ENCODE measurements at regions not wholly inside any gene's neighbourhood (a gene's known extent, or its start where the extent isn't known, plus 50 kb on each side); places are given as distances from the start of the nearest gene placed in this dataset.

DNA sequence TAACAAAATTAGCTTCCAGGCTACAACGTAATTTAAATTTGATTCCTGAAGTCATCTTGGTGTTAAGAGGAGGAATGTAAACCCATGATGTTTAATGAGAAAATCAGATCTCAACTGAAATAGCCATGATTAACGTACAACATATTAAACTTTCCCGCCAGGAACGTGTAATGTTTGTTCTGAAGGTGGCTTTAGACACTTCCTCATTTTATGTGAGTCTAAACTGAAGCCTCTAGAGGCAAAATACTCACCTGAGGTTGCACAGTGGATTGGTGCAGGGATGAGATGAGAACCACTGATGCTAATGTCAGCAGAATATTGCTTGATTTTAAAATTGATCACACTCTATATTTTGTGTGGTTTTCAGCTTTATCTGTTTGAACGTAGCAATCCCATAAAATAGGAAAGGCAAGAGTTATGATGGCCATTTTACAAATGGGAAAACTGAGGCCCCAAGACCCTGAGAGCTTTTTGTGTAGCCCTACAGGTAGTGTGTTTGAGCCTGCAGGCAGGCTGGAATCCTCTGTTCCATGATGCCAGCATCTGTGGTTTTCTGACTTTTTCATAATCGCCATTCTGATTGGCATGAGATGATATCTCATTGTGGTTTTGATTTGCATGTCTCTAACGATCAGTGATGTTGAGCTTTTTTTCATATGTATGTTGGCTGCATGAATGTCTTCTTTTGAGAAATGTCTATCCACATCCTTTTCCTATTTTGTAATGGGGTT is 243.7 kb upstream of the BMPER start:
- no peak for DNase-seq

DNA sequence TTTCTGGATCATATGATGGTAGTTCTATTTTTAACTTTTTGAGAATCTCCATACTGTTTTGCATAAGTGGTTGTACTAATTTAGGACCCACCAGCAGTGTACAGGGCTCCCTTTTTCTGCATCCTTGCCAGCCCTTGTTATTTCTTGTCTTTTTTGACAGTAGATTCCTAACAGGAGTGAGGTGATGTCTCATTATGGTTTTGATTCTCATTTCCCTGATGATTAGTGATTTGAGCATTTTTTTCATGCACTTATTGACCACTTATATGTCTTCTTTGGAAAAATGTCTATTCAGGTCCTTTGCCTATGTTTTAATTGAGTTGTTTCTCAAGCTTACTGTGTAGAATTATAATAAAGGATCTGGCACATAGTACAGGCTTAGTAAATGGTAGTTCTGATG is 238.8 kb upstream of the BMPER start:
- DNase-seq = no peak

- no peak for DNase-seq
These were observed 238.1 kb upstream of the BMPER start for GRCh38 chr7:33667196-33667595.

- no peak for DNase-seq
These were observed 236.1 kb upstream of the BMPER start for GRCh38 chr7:33669251-33669670.

GRCh38 chr7:33671531-33672262 is 233.6 kb upstream of the BMPER start:
- DNase-seq = peak; percentile 54

- DNase-seq = no peak
These were observed 232.2 kb upstream of the BMPER start for GRCh38 chr7:33673029-33673700.

DNA sequence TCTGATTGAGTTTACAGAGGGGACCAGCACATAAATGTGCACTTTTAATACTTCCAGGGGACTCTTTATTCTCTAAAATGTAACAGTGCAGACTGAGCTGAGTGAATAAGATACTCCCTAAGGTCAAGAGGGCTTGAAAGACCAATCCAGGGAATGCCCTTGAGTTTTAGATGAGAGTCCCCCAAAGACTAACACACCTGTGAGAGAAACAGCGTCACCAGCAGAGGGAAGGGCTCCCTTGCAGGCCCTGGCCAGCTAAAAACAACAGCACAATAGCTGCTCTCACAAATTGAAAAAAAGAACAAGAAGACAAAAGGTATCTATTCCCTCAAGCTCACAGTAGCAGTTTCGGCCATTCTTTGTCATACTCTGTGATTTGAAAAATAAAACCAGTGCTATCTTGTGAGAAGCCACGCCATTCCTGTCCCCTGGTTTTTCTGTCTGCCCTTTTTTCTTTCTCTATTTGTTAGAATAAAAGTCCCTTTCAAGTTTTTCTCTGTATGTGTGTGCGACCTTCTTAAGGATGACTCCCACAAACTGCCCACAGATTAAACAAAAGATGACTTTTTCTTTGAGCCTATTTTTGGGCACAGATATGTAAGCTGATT is 230.4 kb upstream of the BMPER start:
- no peak for DNase-seq

GRCh38 chr7:33677556-33677955 is 227.8 kb upstream of the BMPER start:
- DNase-seq = no peak

DNA sequence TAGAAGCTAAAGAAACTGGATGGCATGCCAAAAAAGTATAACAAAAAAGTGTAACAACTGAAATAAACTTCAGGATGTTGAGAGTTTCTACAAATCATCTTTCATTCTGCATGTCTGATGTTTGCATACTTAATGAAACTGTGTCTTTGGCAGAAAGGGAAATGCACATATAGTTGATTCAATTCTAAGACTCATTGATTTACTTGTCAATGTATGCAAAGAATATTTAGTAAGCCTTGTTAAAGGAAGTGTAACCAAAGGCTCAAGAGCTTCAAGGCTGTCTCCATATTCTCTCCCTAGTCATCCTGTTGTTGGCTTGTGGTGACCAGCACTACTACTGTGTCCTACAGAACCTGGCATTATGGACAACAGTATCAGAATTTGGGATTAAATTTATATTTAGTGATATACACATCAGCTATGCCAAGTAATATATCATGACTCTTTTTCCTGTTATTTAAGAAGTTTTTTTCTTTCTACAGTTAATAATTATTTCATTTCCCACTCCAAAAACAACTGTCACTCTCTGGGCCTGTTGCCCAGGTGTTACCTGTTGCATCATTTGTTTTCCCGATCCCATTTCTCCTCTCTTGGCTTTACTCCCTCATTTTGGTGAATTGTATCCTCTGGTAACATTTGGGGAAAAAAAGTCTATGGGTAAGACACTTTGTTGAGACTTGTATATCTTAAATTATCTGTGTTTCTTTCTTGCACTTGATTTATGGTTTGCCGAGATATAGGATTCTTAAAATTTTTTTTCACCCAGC is 226.6 kb upstream of the BMPER start:
- DNase-seq = no peak

DNA sequence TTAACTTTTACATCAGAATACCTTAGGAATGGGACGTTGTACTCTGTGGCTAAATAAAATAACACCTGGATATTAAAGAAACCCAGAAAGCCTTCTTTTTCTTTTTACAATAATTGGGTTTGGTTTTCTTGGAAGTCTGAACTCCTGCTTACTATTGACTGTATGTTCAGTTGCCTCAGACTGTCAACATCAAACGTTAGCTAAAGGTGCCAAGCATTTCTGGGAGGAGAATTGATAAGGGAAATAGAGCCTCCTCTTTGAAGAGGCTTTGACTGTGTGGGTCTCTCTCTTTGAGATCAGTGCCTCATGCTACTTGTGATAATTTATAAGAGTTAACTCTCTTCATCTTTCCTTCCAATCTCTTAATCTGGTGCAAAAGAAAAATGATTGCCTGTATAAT is 224.7 kb upstream of the BMPER start:
- no peak for DNase-seq

DNA sequence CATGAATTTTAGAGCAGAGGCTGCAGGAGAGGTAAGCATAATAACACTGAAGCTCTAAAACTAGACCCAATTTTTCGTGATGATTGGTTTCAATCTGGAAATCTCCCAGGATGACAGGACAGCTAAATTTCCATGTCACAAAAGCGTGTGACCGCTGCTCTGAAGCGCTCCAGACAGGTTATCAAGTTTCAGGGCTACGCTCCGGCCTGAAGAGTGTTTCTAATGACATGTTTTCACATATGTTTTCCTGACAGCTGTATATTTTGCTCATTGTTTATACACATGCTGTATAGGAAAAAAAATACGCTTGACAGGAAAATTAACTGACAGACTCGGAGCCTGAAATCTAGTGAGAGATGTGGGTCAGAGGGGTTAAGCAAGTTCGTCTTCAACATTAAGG is 219.8 kb upstream of the BMPER start:
- DNase-seq = no peak

GRCh38 chr7:33685981-33686683 is 219.2 kb upstream of the BMPER start:
- DNase-seq = no peak

DNA sequence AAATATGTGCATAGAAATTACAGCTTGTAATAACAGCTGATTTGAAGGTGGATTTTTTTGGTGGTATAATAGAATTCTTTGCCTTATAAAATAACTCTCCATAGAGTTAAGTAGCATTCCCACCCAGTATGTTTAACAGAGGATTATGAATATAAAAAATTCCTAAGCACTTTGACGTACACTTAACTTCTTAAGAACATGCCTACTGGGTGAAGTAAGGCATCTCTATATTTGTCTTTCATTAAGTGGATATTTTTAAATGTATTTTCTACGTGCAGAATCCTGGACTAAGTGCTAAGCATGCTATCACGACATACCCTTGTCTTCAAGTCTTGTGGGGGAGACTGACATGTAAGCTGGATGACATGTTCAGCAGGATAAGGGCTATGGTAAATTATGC is 217.7 kb upstream of the BMPER start:
- DNase-seq = no peak

- DNase-seq = no peak
These were observed 214.2 kb upstream of the BMPER start for GRCh38 chr7:33691180-33691579.

DNA sequence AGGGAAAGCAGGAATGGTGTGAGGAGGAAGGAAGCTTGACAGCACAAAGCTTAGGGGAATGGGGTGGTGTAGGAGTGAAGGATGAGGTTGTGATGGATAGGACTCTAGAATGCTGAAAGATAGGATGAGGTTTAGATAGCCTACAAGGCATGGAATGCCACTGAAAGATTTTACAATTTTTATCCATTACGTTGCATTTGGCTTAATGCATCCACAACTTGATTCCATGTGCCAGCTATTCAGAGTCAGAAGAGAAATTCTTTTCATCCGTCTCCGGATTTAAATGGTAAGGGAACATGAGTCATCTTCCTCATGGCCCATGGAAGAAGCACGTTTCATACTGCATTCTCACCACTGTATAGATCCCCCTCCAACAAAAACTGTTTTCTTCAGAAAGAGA is 212.4 kb upstream of the BMPER start:
- DNase-seq = no peak

DNA sequence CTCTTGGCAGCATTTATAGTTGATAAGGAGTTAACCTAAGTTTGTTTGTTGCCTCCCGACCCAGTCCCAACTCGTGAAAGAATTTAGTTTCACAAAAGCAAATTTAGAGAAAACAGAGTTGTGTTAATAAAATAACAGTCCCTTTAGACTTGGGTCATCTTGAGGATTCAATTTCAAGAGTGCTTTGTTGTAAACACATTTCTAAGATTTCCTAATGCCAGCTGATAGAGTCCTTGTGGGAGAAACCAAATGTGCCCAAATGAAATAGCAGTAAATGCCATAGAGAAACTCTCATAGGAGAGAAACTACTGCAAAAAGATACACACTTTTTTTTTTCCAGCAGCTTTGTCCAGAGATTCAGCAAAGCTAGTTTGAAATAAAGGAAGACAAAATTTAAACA is 211.3 kb upstream of the BMPER start:
- no peak for DNase-seq

GRCh38 chr7:33697616-33698015 is 207.7 kb upstream of the BMPER start:
- DNase-seq = no peak

DNA sequence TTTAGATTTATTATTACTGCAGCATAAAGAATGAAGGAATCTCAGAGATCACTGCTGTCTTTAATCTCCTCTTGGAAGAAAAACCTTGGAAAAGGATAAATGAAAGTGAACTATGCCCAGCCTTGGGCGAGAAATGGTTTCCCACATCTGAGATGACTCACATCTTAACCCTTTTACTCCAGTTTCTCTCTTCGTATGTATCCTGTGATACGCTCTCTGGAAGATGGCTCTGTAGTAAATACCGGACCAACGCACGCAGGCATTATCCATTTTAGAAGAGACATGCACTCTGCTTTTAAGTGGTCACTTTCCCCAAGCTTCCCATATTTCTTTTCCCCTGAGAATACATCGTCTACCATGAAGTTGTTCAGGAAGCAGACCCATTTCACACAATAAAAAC is 207.3 kb upstream of the BMPER start:
- DNase-seq = no peak

GRCh38 chr7:33698692-33699128 is 206.6 kb upstream of the BMPER start:
- no peak for DNase-seq

GRCh38 chr7:33700001-33700899 is 205.1 kb upstream of the BMPER start:
- DNase-seq = no peak

- no peak for DNase-seq
These were observed 204.1 kb upstream of the BMPER start for GRCh38 chr7:33701189-33701740.

Measured in NCI-H1092 (cell line).